GM12873 (cell line): ENCODE measurements at regions not wholly inside any gene's neighbourhood (a gene's known extent, or its start where the extent isn't known, plus 50 kb on each side); places are given as distances from the start of the nearest gene placed in this dataset.

Source experiments
- TF ChIP-seq, protein P1 (sequence below): IDR thresholded peaks from 2 replicates; pipeline ENCODE4 v1.5.1; 2012; ENCODE audit warnings: low read depth, mild to moderate bottlenecking, moderate library complexity, low read length, control low read depth; ENCODE audit not compliant: insufficient read depth; ENCODE audit errors: missing control alignments

DNA sequence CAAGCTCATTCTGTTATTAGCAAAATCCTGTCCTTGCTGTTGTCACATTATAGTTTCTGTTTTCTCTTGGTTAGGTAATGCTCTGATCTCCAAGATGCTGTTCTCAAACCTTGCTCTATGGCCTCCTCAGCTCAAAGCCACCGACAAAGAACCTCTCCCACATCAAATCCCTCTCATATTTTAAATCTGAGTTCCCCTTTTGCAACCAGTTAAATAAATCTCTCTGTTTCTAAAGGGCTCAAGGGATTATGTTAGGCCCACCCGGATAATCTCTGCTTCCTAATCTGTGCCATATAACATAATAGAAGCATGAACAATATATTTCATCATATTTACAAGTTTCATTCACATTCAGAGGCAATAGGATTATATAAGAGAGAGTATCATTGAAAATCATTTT, 286.0 kb downstream of the CYLC2 start:
- TF ChIP-seq, protein P1, sequence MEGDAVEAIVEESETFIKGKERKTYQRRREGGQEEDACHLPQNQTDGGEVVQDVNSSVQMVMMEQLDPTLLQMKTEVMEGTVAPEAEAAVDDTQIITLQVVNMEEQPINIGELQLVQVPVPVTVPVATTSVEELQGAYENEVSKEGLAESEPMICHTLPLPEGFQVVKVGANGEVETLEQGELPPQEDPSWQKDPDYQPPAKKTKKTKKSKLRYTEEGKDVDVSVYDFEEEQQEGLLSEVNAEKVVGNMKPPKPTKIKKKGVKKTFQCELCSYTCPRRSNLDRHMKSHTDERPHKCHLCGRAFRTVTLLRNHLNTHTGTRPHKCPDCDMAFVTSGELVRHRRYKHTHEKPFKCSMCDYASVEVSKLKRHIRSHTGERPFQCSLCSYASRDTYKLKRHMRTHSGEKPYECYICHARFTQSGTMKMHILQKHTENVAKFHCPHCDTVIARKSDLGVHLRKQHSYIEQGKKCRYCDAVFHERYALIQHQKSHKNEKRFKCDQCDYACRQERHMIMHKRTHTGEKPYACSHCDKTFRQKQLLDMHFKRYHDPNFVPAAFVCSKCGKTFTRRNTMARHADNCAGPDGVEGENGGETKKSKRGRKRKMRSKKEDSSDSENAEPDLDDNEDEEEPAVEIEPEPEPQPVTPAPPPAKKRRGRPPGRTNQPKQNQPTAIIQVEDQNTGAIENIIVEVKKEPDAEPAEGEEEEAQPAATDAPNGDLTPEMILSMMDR, result no peak

DNA sequence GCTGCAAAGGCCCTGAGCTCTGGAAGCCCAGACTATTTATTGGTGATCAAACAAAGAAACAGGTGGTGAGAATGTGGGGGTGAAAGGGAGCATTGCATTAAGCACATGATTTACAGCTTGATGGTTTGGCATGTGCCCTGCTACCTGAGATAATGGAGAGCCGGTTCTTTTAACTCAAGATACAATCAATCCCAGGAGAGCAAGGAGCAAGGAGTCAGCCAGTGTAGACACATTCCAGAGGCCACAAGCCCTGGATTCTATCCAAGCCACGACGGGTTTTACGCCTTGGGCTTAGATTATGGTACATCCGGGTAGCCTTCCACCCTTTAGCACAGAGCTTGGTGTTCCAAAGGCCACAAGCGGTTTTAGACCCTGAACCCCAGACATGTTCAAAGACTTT, 292.2 kb downstream of the CYLC2 start:
- TF ChIP-seq, protein P1, result no peak

DNA sequence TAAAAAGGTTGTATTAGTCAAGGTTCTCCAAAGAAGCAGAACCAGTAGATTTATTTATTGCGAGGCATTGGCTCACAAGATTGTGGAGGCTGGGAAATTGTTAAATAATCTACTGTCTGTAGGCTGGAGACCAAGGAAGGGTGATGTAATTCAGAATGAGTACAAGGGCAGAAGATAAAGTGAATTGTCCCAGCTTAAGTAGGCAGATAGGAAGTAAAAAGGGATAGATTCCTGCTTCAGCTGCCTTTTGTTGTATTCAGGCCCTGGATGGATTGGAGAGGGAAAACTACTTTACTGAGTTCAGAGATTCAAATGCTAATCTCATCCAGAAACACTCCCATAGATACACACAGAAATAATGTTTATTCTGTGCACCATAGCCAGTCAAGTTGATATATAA, 301.1 kb downstream of the CYLC2 start:
- TF ChIP-seq, protein P1, result no peak

DNA sequence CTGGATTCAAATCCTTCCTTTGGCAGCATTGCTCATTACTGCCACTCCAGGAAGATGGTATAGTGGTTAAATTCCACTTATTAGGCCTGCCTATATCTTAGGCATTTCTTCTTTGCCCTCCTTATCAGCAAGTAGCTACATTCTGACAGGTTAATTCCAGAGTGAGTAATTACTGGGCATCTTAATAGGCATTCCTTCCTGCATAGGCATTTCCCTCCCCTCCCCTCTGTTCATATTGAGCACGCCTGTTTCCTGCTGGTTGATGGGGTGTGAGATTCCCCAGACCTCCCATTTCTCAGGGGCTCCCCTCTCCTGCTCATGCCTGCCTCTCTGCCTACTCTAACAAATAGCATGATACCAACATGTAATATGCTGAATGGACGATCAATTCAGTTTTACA, 305.9 kb downstream of the CYLC2 start:
- TF ChIP-seq, protein P1, result no peak

DNA sequence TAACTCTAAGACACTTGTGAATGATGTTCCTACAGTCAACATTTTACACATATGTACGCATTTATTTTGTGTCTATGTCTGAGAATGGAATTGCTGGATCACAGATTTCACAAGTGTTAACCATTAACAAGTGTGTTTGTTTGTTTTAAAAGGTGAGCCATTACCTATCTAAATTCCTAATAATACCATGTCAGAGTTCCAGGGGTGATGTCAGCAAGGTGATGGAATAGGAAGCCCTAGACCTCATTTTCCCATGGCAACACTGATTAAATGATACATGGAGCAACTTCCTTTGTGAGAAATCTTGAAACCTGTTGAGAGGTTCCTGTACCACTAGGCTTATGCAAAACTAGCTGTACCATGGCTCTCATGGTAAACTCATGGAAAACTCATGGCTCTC, 309.7 kb downstream of the CYLC2 start:
- TF ChIP-seq, protein P1, result no peak

DNA sequence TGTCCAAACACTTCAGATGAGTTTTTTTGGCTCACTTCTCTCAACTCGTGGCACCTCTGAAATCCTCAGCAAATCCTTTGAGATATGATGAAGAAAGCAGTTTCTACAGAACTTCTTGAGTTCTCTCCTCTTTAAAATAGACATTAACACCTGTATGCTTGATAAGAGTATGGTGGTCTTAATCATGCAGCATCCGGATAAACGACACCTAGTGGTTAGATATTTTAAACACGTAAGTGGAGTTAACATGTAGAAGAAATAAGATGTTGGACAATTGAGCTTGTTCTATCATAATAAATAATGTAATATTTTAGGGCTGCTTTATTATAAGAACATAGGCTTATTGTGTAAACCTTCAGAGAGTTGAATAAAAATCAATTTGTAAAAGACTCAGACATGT, 324.8 kb downstream of the CYLC2 start:
- TF ChIP-seq, protein P1, result no peak

DNA sequence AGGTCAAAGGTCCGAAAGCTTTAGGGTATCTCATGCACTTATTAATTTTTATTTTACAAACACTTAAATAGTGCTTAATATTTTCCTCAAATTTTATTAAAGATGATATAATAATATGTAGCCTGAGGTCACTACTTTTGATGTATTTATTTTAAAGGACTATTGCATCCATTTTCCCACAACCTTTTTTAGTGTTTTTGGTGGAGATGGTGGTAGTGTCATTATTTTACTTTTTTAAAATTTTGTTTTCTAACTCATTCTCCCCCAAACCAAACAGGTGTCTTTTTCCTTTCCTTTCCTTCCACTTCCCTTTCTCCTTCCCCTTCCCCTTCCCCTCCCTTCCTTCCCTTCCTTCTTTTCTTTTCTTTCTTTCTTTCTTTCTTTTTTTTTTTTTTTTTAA, 328.6 kb downstream of the CYLC2 start:
- TF ChIP-seq, protein P1, result no peak

DNA sequence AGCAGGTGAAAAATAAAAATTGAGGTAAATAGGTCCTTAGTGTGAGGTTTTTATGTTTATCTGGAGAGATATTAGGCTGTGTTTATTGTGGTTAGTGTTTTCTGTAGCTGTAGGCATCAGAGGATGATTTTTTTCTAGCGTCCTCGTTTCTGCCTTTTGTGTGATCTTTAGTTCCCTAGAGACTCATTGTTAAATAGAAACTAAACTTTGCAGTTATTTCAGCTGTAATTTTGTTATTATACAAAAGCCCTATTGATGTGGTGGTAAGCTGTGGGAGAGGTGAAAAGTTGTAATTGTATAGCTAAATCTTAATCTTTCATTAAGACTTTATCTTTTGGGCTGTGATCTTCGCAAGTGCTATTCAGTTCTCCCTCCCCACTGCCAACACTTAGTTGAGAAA, 340.3 kb downstream of the CYLC2 start:
- TF ChIP-seq, protein P1, result no peak
